ENCODE measurements at regions not wholly inside any gene's neighbourhood (a gene's known extent, or its start where the extent isn't known, plus 50 kb on each side); places are given as distances from the start of the nearest gene placed in this dataset.
"Not testable (repeated sequence)": the region's sequence is repeated elsewhere in the genome, so short reads cannot be mapped to it uniquely, and the experiment has no call there.

GRCh38 chr6:109255087-109255486 lies 127.2 kb downstream of the CD164 start:
- DNase-seq (ENCODE audit: low read depth in 2 of 3, low spot score in 1 of 3) = no peak

- no peak for DNase-seq (ENCODE audit: low read depth in 2 of 3, low spot score in 1 of 3)
These were observed 128.9 kb downstream of the CD164 start for GRCh38 chr6:109253366-109253765.

- DNase-seq (ENCODE audit: low read depth in 2 of 3, low spot score in 1 of 3) = no peak
These were observed 129.8 kb downstream of the CD164 start for GRCh38 chr6:109252261-109253041.

- DNase-seq (ENCODE audit: low read depth in 2 of 3, low spot score in 1 of 3) = no peak
These were observed 130.4 kb downstream of the CD164 start for GRCh38 chr6:109251839-109252238.

GRCh38 chr6:109250544-109251156 lies 131.6 kb downstream of the CD164 start:
- DNase-seq (ENCODE audit: low read depth in 2 of 3, low spot score in 1 of 3) = not testable (repeated sequence)

- no peak for DNase-seq (ENCODE audit: low read depth in 2 of 3, low spot score in 1 of 3)
These were observed 138.1 kb downstream of the CD164 start for GRCh38 chr6:109243863-109244825.

GRCh38 chr6:109242925-109243324 lies 139.3 kb downstream of the CD164 start:
- DNase-seq (ENCODE audit: low read depth in 2 of 3, low spot score in 1 of 3) = no peak

GRCh38 chr6:109242029-109242428 lies 140.2 kb downstream of the CD164 start:
- no peak for DNase-seq (ENCODE audit: low read depth in 2 of 3, low spot score in 1 of 3)

GRCh38 chr6:109241199-109241598 lies 141.1 kb downstream of the CD164 start:
- no peak for DNase-seq (ENCODE audit: low read depth in 2 of 3, low spot score in 1 of 3)

GRCh38 chr6:109240370-109241084 lies 141.7 kb downstream of the CD164 start:
- no peak for DNase-seq (ENCODE audit: low read depth in 2 of 3, low spot score in 1 of 3)

- DNase-seq (ENCODE audit: low read depth in 2 of 3, low spot score in 1 of 3) = no peak
These were observed 142.5 kb downstream of the CD164 start for GRCh38 chr6:109239651-109240321.

GRCh38 chr6:109239160-109239559 lies 143.1 kb downstream of the CD164 start:
- no peak for DNase-seq (ENCODE audit: low read depth in 2 of 3, low spot score in 1 of 3)

- no peak for DNase-seq (ENCODE audit: low read depth in 2 of 3, low spot score in 1 of 3)
These were observed 143.1 kb downstream of the CEP57L1 start for GRCh38 chr6:109238396-109238795.

GRCh38 chr6:109237986-109238329 lies 142.7 kb downstream of the CEP57L1 start:
- DNase-seq (ENCODE audit: low read depth in 2 of 3, low spot score in 1 of 3) = no peak

GRCh38 chr6:109237077-109237985 lies 142.0 kb downstream of the CEP57L1 start:
- no peak for DNase-seq (ENCODE audit: low read depth in 2 of 3, low spot score in 1 of 3)

- peak in 1 of 3 donors; percentile 27 for DNase-seq (ENCODE audit: low read depth in 2 of 3, low spot score in 1 of 3)
These were observed 141.1 kb downstream of the CEP57L1 start for GRCh38 chr6:109236115-109237076.

GRCh38 chr6:109235481-109236038 lies 140.3 kb downstream of the CEP57L1 start:
- DNase-seq (ENCODE audit: low read depth in 2 of 3, low spot score in 1 of 3) = no peak

GRCh38 chr6:109230453-109230852 lies 135.1 kb downstream of the CEP57L1 start:
- no peak for DNase-seq (ENCODE audit: low read depth in 2 of 3, low spot score in 1 of 3)

Data from stimulated activated CD4-positive, alpha-beta T cell treated with anti-CD3 and anti-CD28 coated beads, Interleukin-12 subunit alpha, Interleukin-12 subunit beta, amount 100 ng/mL, for 48 hours (primary cell).